Hematopoietic multipotent progenitor cell treated with erythropoietin and hydrocortisone succinate and interleukin-3 and kit ligand, for 4 days (in vitro differentiated cells): ENCODE measurements at regions not wholly inside any gene's neighbourhood (a gene's known extent, or its start where the extent isn't known, plus 50 kb on each side); places are given as distances from the start of the nearest gene placed in this dataset.

Experiments
- DNase-seq: peaks from one replicate; pipeline ENCODE4 v3.0.0-alpha.2; 2015

GRCh38 chrX:23540532-23540931 lies 126.8 kb upstream of the PRDX4 start:
- DNase-seq: no peak

DNA sequence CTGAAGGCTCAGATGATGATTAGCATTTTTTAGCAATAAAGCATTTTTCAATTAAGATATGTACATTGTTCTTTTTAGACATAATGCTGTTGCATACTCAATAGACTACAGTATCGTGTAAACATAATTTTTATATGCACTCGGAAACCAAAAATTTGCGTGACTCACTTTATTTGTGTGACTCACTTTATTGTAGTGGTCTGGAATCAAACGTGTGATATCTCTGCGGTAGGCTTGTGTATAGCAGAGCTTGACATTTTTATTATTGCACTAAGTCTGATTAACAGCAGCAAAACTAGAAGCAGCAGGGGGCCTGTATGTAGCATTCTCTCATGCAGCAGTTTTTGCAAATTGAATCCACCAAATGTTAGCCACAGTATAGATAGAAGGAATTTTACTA lies 119.1 kb upstream of the PRDX4 start:
- DNase-seq: no peak

GRCh38 chrX:23552303-23552702 lies 115.0 kb upstream of the PRDX4 start:
- DNase-seq: no peak

- peak; percentile 66 for DNase-seq
Observed at GRCh38 chrX:23554304-23554703, 113.0 kb upstream of the PRDX4 start.

GRCh38 chrX:23557070-23557469 lies 110.2 kb upstream of the PRDX4 start:
- DNase-seq: no peak

- DNase-seq: peak; percentile 26
Observed at GRCh38 chrX:23559975-23560374, 107.3 kb upstream of the PRDX4 start.

DNA sequence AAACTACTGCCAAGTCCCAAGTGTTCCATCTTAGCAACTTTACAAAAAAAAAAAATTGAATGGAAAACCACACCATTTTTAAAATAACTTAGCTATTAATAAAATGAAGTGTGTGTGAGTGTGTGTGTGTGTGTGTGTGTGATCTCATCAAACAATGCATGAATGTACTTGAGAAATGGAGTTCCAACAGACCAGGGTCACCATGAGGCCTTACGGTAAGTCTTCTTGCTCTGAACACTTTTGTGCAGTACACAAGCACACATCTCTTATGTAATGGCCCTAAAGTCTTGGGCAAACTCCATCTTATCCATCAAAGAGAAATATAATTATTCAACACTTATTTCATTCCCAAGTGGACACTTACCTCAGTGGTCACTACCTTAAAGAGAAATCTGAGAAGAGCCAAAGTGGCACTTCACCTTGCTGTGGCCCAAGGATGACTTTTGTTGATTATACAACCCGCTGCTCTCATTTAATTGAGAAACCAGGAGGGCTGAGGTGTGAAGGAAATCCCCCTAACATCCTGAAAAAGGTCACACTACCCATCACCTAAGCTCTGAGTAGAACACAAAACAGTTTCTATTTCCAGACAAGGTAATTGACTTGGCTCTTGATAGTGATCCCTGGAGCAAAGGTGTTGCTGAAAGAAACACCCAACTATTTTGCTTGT lies 96.5 kb upstream of the PRDX4 start:
- no peak for DNase-seq

DNA sequence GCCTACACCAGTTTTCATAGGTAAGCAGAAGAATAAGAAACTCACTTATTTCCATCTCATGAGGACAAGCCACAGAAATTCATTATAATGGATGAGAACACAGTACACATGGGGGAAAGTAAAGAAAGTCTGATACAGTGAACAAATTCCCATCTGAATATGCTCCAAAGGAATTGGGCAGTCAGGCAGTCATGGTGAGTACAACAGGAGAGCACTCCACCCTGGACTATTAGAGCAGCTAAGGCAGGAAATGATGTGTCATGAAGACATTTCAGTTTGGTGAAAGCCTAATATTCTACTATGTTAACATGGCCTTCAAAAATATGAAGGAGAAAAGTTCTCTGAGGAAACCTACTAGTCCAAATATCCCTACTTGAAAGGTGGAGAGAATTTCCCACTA lies 92.0 kb upstream of the PRDX4 start:
- no peak for DNase-seq

GRCh38 chrX:23578079-23578478 lies 89.2 kb upstream of the PRDX4 start:
- DNase-seq: no peak

GRCh38 chrX:23589496-23589895 lies 77.8 kb upstream of the PRDX4 start:
- DNase-seq: peak; percentile 43

DNA sequence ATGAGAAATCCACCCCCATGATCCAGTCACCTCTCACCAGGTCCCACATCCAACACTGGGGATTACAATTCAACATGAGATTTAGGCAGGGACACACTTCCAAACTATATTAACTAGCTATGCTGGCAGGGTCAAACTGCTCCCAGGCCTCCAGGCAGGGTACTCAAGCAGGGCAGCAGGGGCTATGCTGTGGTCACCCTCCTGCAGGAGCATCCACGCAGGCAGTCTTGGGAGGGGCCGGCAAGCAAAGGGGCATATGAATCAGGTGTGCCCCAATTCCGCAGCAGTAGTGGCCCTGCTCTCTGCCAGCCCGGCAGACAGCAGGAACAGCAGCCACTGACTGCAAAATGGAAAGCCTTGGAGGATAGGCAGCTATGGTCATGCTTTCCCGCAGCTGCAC lies 74.6 kb upstream of the PRDX4 start:
- no peak for DNase-seq

GRCh38 chrX:23598575-23598974 lies 68.7 kb upstream of the PRDX4 start:
- no peak for DNase-seq

GRCh38 chrX:23603501-23603900 lies 63.8 kb upstream of the PRDX4 start:
- DNase-seq: no peak

DNA sequence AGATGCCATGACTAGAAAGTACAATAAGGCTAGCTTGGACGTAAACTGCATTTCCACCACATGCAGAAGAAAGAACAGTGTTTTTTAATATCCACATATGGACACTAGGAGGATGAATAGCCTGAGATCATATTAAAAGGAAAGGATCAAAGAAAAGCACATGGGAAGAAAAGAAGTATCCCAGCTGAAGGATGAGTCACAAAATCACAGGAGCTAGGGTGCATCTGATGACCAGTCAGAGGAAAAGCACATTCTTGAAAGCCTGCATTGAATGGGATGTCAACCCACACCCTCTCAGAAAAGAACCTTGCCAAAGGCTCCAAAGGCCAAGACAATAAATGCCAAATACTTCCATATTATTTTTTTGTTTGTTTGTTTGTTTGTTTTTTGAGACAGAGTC lies 56.8 kb upstream of the PRDX4 start:
- no peak for DNase-seq

DNA sequence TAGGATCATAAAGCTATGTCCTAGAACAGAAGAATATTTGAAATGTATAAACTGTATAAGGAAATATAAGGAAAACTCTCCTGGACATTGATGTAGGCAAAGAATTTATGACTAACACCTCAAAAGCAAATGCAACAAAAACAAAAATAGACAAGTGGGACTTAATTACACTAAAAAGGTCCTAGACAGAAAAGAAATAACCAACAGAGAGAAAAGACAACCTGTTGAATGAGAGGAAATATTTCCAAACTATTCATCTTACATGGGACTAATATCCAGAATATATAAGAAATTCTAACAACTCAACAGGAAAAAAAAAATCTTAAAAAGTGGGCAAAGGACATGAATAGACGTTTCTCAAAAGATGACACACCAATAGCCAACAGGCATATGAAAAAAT lies 54.4 kb upstream of the PRDX4 start:
- no peak for DNase-seq

- peak; percentile 57 for DNase-seq
Observed at GRCh38 chrX:23616361-23616760, 50.9 kb upstream of the PRDX4 start.
